PC-9 (cell line): ENCODE measurements at regions not wholly inside any gene's neighbourhood (a gene's known extent, or its start where the extent isn't known, plus 50 kb on each side); places are given as distances from the start of the nearest gene placed in this dataset.

ENCODE experiments used
- CTCF ChIP-seq: fragments of 200-600 bp; sonication (generic); conservative IDR thresholded peaks from 2 replicates; pipeline ENCODE4 v1.6.1; 2017; ENCODE audit warnings: mixed run types, antibody characterized with exemption, mild to moderate bottlenecking, moderate library complexity
- EZH2 ChIP-seq: fragments of 200-600 bp; sonication (generic); IDR thresholded peaks from 2 replicates; pipeline ENCODE4 v1.8.0; 2017; ENCODE audit warnings: antibody characterized with exemption, low read depth

- TF ChIP-seq CTCF (no peak), EZH2 (no peak)
Observed at GRCh38 chr11:106322106-106322505, 244.6 kb downstream of the AASDHPPT start.
